ENCODE measurements at regions not wholly inside any gene's neighbourhood (a gene's known extent, or its start where the extent isn't known, plus 50 kb on each side); places are given as distances from the start of the nearest gene placed in this dataset.

DNA sequence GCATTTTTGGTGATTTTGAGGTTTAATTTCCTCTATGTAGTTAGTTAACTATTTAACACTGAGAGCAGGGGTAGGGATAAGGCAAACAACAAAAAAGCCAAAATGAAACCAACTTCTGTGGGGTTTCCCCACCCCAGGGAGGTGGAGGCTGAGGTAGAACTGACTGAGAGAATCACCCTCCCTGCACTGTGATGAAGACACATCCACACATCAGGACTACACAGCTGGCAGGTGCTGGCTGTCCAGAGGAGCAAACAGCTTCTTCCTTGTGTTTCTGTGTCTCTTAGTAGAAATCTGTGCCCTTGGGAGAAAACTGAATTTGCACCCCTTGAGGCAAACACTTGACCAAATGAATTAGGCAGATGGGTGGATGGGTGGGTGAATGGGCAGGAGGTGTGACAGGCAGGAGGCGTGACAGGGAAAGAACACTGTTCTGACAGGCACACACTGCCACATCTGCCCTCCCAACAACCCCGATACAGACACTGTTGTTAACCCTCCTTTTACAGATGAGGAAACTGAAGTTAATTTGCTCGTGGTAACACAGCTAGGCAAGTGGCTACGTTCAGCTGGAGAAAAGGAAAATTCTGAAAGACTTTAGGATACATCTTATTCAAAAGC, 62.9 kb upstream of the AMZ2 start (continued):
- TF ChIP-seq, protein P1, sequence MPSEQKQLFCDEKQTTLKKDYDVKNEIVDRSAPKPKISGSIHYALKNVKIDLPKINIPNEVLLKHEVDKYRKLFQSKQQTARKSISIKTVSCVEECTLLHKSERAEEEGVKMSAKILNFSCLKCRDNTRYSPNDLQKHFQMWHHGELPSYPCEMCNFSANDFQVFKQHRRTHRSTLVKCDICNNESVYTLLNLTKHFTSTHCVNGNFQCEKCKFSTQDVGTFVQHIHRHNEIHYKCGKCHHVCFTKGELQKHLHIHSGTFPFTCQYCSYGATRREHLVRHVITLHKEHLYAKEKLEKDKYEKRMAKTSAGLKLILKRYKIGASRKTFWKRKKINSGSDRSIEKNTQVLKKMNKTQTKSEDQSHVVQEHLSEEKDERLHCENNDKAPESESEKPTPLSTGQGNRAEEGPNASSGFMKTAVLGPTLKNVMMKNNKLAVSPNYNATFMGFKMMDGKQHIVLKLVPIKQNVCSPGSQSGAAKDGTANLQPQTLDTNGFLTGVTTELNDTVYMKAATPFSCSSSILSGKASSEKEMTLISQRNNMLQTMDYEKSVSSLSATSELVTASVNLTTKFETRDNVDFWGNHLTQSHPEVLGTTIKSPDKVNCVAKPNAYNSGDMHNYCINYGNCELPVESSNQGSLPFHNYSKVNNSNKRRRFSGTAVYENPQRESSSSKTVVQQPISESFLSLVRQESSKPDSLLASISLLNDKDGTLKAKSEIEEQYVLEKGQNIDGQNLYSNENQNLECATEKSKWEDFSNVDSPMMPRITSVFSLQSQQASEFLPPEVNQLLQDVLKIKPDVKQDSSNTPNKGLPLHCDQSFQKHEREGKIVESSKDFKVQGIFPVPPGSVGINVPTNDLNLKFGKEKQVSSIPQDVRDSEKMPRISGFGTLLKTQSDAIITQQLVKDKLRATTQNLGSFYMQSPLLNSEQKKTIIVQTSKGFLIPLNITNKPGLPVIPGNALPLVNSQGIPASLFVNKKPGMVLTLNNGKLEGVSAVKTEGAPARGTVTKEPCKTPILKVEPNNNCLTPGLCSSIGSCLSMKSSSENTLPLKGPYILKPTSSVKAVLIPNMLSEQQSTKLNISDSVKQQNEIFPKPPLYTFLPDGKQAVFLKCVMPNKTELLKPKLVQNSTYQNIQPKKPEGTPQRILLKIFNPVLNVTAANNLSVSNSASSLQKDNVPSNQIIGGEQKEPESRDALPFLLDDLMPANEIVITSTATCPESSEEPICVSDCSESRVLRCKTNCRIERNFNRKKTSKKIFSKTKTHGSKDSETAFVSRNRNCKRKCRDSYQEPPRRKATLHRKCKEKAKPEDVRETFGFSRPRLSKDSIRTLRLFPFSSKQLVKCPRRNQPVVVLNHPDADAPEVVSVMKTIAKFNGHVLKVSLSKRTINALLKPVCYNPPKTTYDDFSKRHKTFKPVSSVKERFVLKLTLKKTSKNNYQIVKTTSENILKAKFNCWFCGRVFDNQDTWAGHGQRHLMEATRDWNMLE (tag by site-specific recombination; conservative IDR thresholded peaks at IDR 0.05; ENCODE audit: low read depth), result no peak
- TF ChIP-seq, protein P2, sequence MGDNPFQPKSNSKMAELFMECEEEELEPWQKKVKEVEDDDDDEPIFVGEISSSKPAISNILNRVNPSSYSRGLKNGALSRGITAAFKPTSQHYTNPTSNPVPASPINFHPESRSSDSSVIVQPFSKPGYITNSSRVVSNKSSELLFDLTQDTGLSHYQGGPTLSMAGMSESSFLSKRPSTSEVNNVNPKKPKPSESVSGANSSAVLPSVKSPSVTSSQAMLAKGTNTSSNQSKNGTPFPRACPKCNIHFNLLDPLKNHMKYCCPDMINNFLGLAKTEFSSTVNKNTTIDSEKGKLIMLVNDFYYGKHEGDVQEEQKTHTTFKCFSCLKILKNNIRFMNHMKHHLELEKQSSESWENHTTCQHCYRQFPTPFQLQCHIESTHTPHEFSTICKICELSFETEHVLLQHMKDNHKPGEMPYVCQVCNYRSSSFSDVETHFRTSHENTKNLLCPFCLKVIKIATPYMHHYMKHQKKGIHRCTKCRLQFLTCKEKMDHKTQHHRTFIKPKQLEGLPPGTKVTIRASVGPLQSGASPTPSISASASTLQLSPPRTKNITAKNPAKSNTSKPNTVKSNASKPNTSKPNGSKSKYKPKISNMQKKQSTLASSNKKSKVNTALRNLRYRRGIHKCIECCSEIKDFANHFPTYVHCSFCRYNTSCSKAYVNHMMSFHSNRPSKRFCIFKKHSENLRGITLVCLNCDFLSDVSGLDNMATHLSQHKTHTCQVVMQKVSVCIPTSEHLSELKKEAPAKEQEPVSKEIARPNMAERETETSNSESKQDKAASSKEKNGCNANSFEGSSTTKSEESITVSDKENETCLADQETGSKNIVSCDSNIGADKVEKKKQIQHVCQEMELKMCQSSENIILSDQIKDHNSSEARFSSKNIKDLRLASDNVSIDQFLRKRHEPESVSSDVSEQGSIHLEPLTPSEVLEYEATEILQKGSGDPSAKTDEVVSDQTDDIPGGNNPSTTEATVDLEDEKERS (tag by site-specific recombination; IDR thresholded peaks at IDR 0.05), result no peak
- TF ChIP-seq ZNF776 (tag by site-specific recombination; IDR thresholded peaks at IDR 0.05; ENCODE audit: borderline replicate concordance) (no peak), OSR2 (tag by site-specific recombination; IDR thresholded peaks at IDR 0.05) (no peak), ZNF426 (tag by site-specific recombination; IDR thresholded peaks at IDR 0.05) (no peak), ZNF707 (tag by site-specific recombination; IDR thresholded peaks at IDR 0.05) (no peak), ZNF510 (tag by site-specific recombination; IDR thresholded peaks at IDR 0.05; ENCODE audit: insufficient replicate concordance) (no peak), ZNF544 (tag by site-specific recombination; IDR thresholded peaks at IDR 0.05) (no peak), ZNF132 (tag by site-specific recombination; IDR thresholded peaks at IDR 0.05; ENCODE audit: borderline replicate concordance) (no peak)
- TF ChIP-seq, protein P3, sequence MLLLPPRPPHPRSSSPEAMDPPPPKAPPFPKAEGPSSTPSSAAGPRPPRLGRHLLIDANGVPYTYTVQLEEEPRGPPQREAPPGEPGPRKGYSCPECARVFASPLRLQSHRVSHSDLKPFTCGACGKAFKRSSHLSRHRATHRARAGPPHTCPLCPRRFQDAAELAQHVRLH (tag by site-specific recombination; IDR thresholded peaks at IDR 0.05), result no peak
- TF ChIP-seq, protein P4, sequence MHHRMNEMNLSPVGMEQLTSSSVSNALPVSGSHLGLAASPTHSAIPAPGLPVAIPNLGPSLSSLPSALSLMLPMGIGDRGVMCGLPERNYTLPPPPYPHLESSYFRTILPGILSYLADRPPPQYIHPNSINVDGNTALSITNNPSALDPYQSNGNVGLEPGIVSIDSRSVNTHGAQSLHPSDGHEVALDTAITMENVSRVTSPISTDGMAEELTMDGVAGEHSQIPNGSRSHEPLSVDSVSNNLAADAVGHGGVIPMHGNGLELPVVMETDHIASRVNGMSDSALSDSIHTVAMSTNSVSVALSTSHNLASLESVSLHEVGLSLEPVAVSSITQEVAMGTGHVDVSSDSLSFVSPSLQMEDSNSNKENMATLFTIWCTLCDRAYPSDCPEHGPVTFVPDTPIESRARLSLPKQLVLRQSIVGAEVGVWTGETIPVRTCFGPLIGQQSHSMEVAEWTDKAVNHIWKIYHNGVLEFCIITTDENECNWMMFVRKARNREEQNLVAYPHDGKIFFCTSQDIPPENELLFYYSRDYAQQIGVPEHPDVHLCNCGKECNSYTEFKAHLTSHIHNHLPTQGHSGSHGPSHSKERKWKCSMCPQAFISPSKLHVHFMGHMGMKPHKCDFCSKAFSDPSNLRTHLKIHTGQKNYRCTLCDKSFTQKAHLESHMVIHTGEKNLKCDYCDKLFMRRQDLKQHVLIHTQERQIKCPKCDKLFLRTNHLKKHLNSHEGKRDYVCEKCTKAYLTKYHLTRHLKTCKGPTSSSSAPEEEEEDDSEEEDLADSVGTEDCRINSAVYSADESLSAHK (tag by site-specific recombination; IDR thresholded peaks at IDR 0.05), result no peak

DNA sequence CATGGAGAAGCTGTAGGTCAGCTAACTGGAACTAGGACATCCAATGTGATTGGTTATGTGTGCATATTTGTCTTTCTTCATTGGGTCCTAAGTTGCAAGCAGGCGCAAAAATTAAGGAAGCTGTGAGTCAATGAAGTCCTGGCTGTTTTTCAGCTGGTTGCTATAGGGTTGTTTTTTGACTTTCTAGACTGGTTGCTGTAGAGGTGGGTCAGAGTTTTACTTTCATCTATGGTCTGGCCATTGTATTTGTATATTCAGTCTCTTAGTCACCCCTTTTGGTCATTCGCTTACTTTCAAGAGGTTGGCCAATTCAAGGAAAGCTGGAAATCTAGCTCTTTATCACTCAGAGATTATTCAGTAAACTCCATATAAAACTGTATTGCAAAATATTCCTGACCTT, 62.0 kb upstream of the AMZ2 start:
- H3K36me3 ChIP-seq (ENCODE audit: control insufficient read depth in 2 of 2, insufficient read depth in 1 of 2, low read length in 2 of 2), result no peaks in the 10 kb centered on the region
- H3K4me1 ChIP-seq (ENCODE audit: control insufficient read depth, insufficient read depth, low read length), result no peaks in the 10 kb centered on the region
- ChIA-PET CTCF (interaction anchor here (1.6 to 3.5 kb wide), 5 partner anchors 13 to 251 kb away, joined by 3 to 22 read pairs (median 11); no protein-coding TSS in a partner anchor), POLR2A (interaction anchor here (0.7 kb wide), 1 partner anchor 11 kb away, joined by 4 read pairs; no protein-coding TSS in a partner anchor)
- no peak overlapping the region for H3K27ac ChIP-seq (ENCODE audit: extremely low read depth, low read depth, low read length)
- H3K9me3 ChIP-seq (ENCODE audit: control insufficient read depth, insufficient read depth, low read depth, low read length), result no peaks in the 10 kb centered on the region
- no peak overlapping the region for H3K4me3 ChIP-seq (ENCODE audit: low read depth, low read length)
- TF ChIP-seq, protein P5, sequence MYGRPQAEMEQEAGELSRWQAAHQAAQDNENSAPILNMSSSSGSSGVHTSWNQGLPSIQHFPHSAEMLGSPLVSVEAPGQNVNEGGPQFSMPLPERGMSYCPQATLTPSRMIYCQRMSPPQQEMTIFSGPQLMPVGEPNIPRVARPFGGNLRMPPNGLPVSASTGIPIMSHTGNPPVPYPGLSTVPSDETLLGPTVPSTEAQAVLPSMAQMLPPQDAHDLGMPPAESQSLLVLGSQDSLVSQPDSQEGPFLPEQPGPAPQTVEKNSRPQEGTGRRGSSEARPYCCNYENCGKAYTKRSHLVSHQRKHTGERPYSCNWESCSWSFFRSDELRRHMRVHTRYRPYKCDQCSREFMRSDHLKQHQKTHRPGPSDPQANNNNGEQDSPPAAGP (tag by site-specific recombination; IDR thresholded peaks at IDR 0.05), result no peak
- no peak for TF ChIP-seq GFI1B (tag by site-specific recombination; IDR thresholded peaks at IDR 0.05)
- TF ChIP-seq, protein P6, sequence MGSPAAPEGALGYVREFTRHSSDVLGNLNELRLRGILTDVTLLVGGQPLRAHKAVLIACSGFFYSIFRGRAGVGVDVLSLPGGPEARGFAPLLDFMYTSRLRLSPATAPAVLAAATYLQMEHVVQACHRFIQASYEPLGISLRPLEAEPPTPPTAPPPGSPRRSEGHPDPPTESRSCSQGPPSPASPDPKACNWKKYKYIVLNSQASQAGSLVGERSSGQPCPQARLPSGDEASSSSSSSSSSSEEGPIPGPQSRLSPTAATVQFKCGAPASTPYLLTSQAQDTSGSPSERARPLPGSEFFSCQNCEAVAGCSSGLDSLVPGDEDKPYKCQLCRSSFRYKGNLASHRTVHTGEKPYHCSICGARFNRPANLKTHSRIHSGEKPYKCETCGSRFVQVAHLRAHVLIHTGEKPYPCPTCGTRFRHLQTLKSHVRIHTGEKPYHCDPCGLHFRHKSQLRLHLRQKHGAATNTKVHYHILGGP (tag by site-specific recombination; IDR thresholded peaks at IDR 0.05), result no peak
- TF ChIP-seq ZNF670 (tag by site-specific recombination; IDR thresholded peaks at IDR 0.05; ENCODE audit: low read depth), result no peak
- no peak for TF ChIP-seq ZFP3 (tag by site-specific recombination; IDR thresholded peaks at IDR 0.05; ENCODE audit: low read depth)
- TF ChIP-seq, protein P7, sequence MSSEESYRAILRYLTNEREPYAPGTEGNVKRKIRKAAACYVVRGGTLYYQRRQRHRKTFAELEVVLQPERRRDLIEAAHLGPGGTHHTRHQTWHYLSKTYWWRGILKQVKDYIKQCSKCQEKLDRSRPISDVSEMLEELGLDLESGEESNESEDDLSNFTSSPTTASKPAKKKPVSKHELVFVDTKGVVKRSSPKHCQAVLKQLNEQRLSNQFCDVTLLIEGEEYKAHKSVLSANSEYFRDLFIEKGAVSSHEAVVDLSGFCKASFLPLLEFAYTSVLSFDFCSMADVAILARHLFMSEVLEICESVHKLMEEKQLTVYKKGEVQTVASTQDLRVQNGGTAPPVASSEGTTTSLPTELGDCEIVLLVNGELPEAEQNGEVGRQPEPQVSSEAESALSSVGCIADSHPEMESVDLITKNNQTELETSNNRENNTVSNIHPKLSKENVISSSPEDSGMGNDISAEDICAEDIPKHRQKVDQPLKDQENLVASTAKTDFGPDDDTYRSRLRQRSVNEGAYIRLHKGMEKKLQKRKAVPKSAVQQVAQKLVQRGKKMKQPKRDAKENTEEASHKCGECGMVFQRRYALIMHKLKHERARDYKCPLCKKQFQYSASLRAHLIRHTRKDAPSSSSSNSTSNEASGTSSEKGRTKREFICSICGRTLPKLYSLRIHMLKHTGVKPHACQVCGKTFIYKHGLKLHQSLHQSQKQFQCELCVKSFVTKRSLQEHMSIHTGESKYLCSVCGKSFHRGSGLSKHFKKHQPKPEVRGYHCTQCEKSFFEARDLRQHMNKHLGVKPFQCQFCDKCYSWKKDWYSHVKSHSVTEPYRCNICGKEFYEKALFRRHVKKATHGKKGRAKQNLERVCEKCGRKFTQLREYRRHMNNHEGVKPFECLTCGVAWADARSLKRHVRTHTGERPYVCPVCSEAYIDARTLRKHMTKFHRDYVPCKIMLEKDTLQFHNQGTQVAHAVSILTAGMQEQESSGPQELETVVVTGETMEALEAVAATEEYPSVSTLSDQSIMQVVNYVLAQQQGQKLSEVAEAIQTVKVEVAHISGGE (tag by site-specific recombination; conservative IDR thresholded peaks at IDR 0.05; ENCODE audit: low read depth), result no peak
- TF ChIP-seq ZNF596 (tag by site-specific recombination; IDR thresholded peaks at IDR 0.05), result no peak
